Mesenchymal stem cell (in vitro differentiated cells and primary cell): ENCODE measurements at regions not wholly inside any gene's neighbourhood (a gene's known extent, or its start where the extent isn't known, plus 50 kb on each side); places are given as distances from the start of the nearest gene placed in this dataset.

Experiments
- DNase-seq: peaks from one replicate; pipeline ENCODE4 v3.0.0-alpha.2; 2013
- H2AFZ ChIP-seq: one replicate; pipeline ENCODE4 v1.6.1; 2013; ENCODE audit warnings: low read depth, mild to moderate bottlenecking, control low read depth, inconsistent platforms, low read length, moderate library complexity
- H2AK5ac ChIP-seq: 2 replicates; pipeline ENCODE4 v1.6.1; 2013; ENCODE audit warnings: low read length, moderate library complexity, mild to moderate bottlenecking, inconsistent platforms; ENCODE audit not compliant: severe bottlenecking
- H2BK120ac ChIP-seq: one replicate; pipeline ENCODE4 v1.6.1; 2013; ENCODE audit warnings: low read depth, mild to moderate bottlenecking, inconsistent platforms, low read length, moderate library complexity
- H2BK12ac ChIP-seq, 2 experiments: one replicate each; pipeline ENCODE4 v1.6.1; 2013; ENCODE audit warnings: inconsistent platforms in 2 of 2, low read length in 2 of 2, mild to moderate bottlenecking in 2 of 2, moderate library complexity in 2 of 2, control low read depth in 1 of 2
- H2BK15ac ChIP-seq: one replicate; pipeline ENCODE4 v1.6.1; 2013; ENCODE audit warnings: mild to moderate bottlenecking, low read depth, inconsistent platforms; ENCODE audit not compliant: poor library complexity, severe bottlenecking
- H2BK5ac ChIP-seq: 2 replicates; pipeline ENCODE4 v1.6.1; 2013; ENCODE audit warnings: low read depth, mild to moderate bottlenecking, low read length, control low read depth, inconsistent platforms; ENCODE audit not compliant: poor library complexity, severe bottlenecking
- H3K14ac ChIP-seq, 2 experiments: one replicate each; pipeline ENCODE4 v1.6.1; 2013; ENCODE audit warnings: inconsistent platforms in 2 of 2, low read length in 2 of 2, control low read depth in 1 of 2, mild to moderate bottlenecking in 1 of 2, moderate library complexity in 1 of 2
- H3K18ac ChIP-seq, 2 experiments: one replicate each; pipeline ENCODE4 v1.6.1; 2013; ENCODE audit warnings: inconsistent platforms in 2 of 2, low read length in 2 of 2, control low read depth in 1 of 2, low read depth in 1 of 2, mild to moderate bottlenecking in 1 of 2
- H3K23ac ChIP-seq, 2 experiments: one replicate each; pipeline ENCODE4 v1.6.1; 2013; ENCODE audit warnings: inconsistent platforms in 2 of 2, low read length in 2 of 2, mild to moderate bottlenecking in 2 of 2, moderate library complexity in 2 of 2, control low read depth in 1 of 2
- H3K27ac ChIP-seq: 2 replicates; pipeline ENCODE4 v1.5.1; 2013; ENCODE audit warnings: mild to moderate bottlenecking, moderate library complexity, low read length, control low read depth, inconsistent platforms; ENCODE audit not compliant: poor library complexity, severe bottlenecking
- H3K27me3 ChIP-seq, 2 experiments: 2 replicates each; pipeline versions ENCODE4 v1.6.1 to v1.7.0; 2013; ENCODE audit warnings: low read length in 2 of 2, mild to moderate bottlenecking in 2 of 2, moderate library complexity in 2 of 2, control low read depth in 1 of 2, inconsistent platforms in 1 of 2; ENCODE audit not compliant: control insufficient read depth in 1 of 2, insufficient read depth in 1 of 2
- H3K36me3 ChIP-seq, 2 experiments: 2 replicates each; pipeline versions ENCODE4 v1.6.1 to v1.7.0; 2013; ENCODE audit warnings: low read length in 2 of 2, control low read depth in 1 of 2, inconsistent platforms in 1 of 2, low read depth in 1 of 2, mild to moderate bottlenecking in 1 of 2; ENCODE audit not compliant: insufficient read depth in 2 of 2, control insufficient read depth in 1 of 2
- H3K4ac ChIP-seq, 2 experiments: one replicate each; pipeline ENCODE4 v1.6.1; 2013; ENCODE audit warnings: inconsistent platforms in 2 of 2, low read length in 2 of 2, mild to moderate bottlenecking in 2 of 2, moderate library complexity in 2 of 2, control low read depth in 1 of 2, low read depth in 1 of 2
- H3K4me1 ChIP-seq: 2 replicates; pipeline ENCODE4 v1.6.1; 2013; ENCODE audit warnings: low read depth, low read length, control low read depth; ENCODE audit not compliant: control insufficient read depth, insufficient read depth
- H3K4me2 ChIP-seq: 2 replicates; pipeline ENCODE4 v1.6.1; 2013; ENCODE audit warnings: low read length, mild to moderate bottlenecking, inconsistent platforms; ENCODE audit not compliant: poor library complexity, severe bottlenecking
- H3K4me3 ChIP-seq, 2 experiments: 2 replicates each; pipeline versions ENCODE4 v1.5.1 to v1.7.0; 2013; ENCODE audit warnings: low read length in 2 of 2, mild to moderate bottlenecking in 2 of 2, control low read depth in 1 of 2, low read depth in 1 of 2; ENCODE audit not compliant: insufficient read depth in 1 of 2
- H3K79me1 ChIP-seq: replicated peaks from 2 replicates; pipeline ENCODE4 v1.6.1; 2013; ENCODE audit warnings: mild to moderate bottlenecking, control low read depth, low read length, inconsistent platforms; ENCODE audit not compliant: poor library complexity, severe bottlenecking
- H3K9ac ChIP-seq: 2 replicates; pipeline ENCODE4 v1.7.0; 2013; ENCODE audit warnings: mild to moderate bottlenecking, low read length, moderate library complexity
- H3K9me3 ChIP-seq: 2 replicates; pipeline ENCODE4 v1.7.0; 2013; ENCODE audit warnings: mild to moderate bottlenecking, low read length; ENCODE audit not compliant: control insufficient read depth
- H4K8ac ChIP-seq: one replicate; pipeline ENCODE4 v1.6.1; 2013; ENCODE audit warnings: inconsistent platforms, mild to moderate bottlenecking, low read length, moderate library complexity
- H4K91ac ChIP-seq: one replicate; pipeline ENCODE4 v1.6.1; 2013; ENCODE audit warnings: mild to moderate bottlenecking, low read length, inconsistent platforms
- WGBS: methylation state at CpG from one replicate; pipeline ENCODE4 v1.1.7; 2013; ENCODE audit warnings: mixed read lengths; 5-methylcytosine and 5-hydroxymethylcytosine counted together

DNA sequence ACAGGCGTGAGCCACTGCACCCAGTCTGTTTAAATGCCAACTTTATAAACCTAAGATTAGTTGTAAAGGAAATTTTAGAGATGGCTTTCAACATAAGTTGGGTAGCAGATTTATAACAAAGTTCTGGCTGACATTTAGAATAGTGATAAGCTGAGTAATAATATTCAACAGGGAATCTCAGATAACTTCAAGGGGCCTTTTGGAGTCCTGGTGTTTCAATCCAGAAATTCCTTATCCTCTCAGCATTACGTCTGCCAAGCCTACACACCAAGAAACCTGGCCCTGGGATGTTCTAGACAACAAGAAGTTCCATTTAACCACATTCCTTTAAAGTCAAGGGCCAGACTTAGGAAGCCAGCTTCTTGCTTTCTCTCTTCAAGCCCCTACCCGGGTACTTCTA lies 59.5 kb upstream of the DYRK2 start:
- H3K4me3 ChIP-seq: no peak overlapping the region
- H2AK5ac ChIP-seq: no peak overlapping the region
- 87% methylated on average over 2 of the region's 3 CpGs for WGBS
- no peak overlapping the region for H3K18ac ChIP-seq
- H3K27me3 ChIP-seq: no peaks in the 10 kb centered on the region
- no peaks in the 10 kb centered on the region for H3K36me3 ChIP-seq
- no peaks in the 10 kb centered on the region for H3K4me1 ChIP-seq
- H4K91ac ChIP-seq: no peak overlapping the region
- H3K27ac ChIP-seq: no peak overlapping the region
- no peak overlapping the region for H2BK12ac ChIP-seq
- H3K9me3 ChIP-seq: no peaks in the 10 kb centered on the region
- DNase-seq: no peak
- no peak overlapping the region for H3K9ac ChIP-seq
- no peak overlapping the region for H2BK120ac ChIP-seq
- H3K4me2 ChIP-seq: no peak overlapping the region
- no peak overlapping the region for H2BK5ac ChIP-seq
- no peak overlapping the region for H2BK15ac ChIP-seq
- no peak overlapping the region for H3K23ac ChIP-seq
- H4K8ac ChIP-seq: no peak overlapping the region
- no peak overlapping the region for H3K4ac ChIP-seq
- H3K14ac ChIP-seq: no peak overlapping the region
- no peaks in the 10 kb centered on the region for H3K79me1 ChIP-seq
- H2AFZ ChIP-seq: no peak overlapping the region

DNA sequence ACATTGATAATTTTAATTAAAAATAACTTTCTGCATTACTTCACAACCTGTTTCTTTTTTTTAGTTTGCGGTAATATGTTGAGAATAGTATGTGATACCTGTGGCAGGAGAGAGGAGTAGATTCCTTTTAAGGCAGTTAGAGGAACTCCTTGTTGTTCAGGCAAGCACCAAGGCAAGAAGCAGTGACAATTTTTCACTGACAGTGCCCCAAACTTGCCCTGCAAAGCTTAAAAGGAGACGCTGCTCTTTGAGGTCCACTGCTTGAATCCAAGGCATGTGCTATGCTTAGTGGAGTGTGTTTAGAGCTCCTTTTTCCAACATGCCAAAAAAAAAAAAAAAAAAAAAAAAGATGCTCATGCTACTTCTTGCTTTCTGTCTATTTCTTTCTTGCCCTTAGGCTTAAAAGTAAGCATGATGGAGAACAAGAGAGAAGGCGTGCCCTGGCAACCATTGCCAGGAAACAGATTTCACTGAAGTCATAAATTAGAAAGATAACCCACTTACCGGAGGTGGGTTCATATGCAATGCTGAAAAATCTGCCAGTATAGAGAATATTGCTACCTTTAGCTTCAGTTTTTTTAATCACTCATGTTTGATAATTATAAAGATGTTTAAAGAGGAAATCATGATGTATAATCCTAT lies 58.3 kb upstream of the DYRK2 start:
- no peaks in the 10 kb centered on the region for H3K79me1 ChIP-seq
- no peak overlapping the region for H3K27ac ChIP-seq
- H3K4ac ChIP-seq: no peak overlapping the region
- H3K27me3 ChIP-seq: no peaks in the 10 kb centered on the region
- H3K4me1 ChIP-seq: no peaks in the 10 kb centered on the region
- no peak overlapping the region for H3K4me3 ChIP-seq
- H3K36me3 ChIP-seq: no peaks in the 10 kb centered on the region
- 100% methylated on average over 1 of the region's 4 CpGs for WGBS
- H3K9ac ChIP-seq: no peak overlapping the region
- no peak overlapping the region for H3K23ac ChIP-seq
- no peak overlapping the region for H2AFZ ChIP-seq
- no peak overlapping the region for H2BK12ac ChIP-seq
- H2BK15ac ChIP-seq: no peak overlapping the region
- no peak overlapping the region for H3K18ac ChIP-seq
- no peak overlapping the region for H2BK120ac ChIP-seq
- DNase-seq: no peak
- H2AK5ac ChIP-seq: no peak overlapping the region
- H3K9me3 ChIP-seq: no peaks in the 10 kb centered on the region
- no peak overlapping the region for H4K91ac ChIP-seq
- H3K4me2 ChIP-seq: no peak overlapping the region
- no peak overlapping the region for H2BK5ac ChIP-seq
- H4K8ac ChIP-seq: no peak overlapping the region
- no peak overlapping the region for H3K14ac ChIP-seq

DNA sequence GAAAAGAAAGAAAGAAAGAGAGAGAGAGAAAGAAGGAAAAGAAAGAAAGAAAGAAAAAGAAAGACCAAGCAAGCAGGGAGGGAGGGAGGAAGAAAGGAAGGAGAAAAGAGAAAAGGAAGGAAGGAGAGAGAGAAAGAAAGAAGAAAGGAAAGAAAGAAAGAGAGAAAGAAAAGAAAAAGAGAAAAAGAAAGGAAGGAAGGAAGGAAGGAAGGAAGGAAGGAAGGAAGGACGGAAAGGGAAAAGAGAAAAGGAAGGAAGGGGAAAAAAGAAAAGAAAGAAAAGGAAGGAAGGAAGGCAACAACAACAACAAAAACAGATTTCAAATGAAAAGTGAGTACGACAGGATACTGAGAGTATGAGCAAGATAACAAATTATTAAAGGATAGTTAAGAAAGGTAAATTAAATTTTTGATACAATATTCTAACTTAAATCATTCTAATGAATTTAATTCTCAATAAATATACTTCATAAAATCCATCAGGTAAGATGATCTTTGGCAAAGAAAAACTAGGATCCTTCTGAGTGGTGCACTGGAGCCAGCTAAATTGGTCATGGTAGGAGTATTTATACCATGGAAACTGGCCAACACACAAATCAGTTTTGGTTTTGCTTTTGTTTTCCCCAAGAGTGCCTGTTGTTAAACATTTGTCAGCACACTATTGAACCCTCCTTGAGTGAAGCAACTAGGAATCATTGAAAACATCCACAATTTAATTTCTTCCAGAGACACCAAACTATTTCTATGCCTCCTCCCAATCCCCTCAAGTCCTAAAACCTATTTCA lies 56.1 kb upstream of the DYRK2 start:
- Histone ChIP-seq H3K9me3 (no peaks in the 10 kb centered on the region), H3K4me2 (no peak overlapping the region), H3K36me3 (no peaks in the 10 kb centered on the region), H2BK12ac (no peak overlapping the region), H2AFZ (no peak overlapping the region), H3K14ac (no peak overlapping the region), H2BK5ac (no peak overlapping the region), H3K4me1 (no peaks in the 10 kb centered on the region), H3K4ac (no peak overlapping the region), H3K23ac (no peak overlapping the region), H4K91ac (no peak overlapping the region), H3K18ac (no peak overlapping the region), H4K8ac (no peak overlapping the region), H3K27me3 (no peaks in the 10 kb centered on the region), H3K27ac (no peak overlapping the region), H2BK120ac (no peak overlapping the region), H3K79me1 (no peaks in the 10 kb centered on the region), H3K4me3 (peak overlapping the region in 1 of 2 experiments; percentile 5), H2AK5ac (no peak overlapping the region), H2BK15ac (no peak overlapping the region), H3K9ac (no peak overlapping the region)
- DNase-seq: peak; percentile 75
- 95% methylated on average over 1 of the region's 2 CpGs for WGBS

- no peak overlapping the region for H2BK12ac ChIP-seq
- no peaks in the 10 kb centered on the region for H3K9me3 ChIP-seq
- no peak overlapping the region for H2BK15ac ChIP-seq
- no peak overlapping the region for H3K14ac ChIP-seq
- H3K4me1 ChIP-seq: no peaks in the 10 kb centered on the region
- no peak overlapping the region for H3K4me2 ChIP-seq
- H4K91ac ChIP-seq: no peak overlapping the region
- H2BK5ac ChIP-seq: no peak overlapping the region
- no peak overlapping the region for H2AK5ac ChIP-seq
- peak; percentile 25 for DNase-seq
- no peak overlapping the region for H3K18ac ChIP-seq
- peak overlapping the region in 1 of 2 experiments; percentile 5 for H3K4me3 ChIP-seq
- no peak overlapping the region for H3K4ac ChIP-seq
- H3K79me1 ChIP-seq: no peaks in the 10 kb centered on the region
- H3K23ac ChIP-seq: no peak overlapping the region
- no peaks in the 10 kb centered on the region for H3K36me3 ChIP-seq
- no peaks in the 10 kb centered on the region for H3K27me3 ChIP-seq
- no peak overlapping the region for H4K8ac ChIP-seq
- H2BK120ac ChIP-seq: no peak overlapping the region
- H2AFZ ChIP-seq: no peak overlapping the region
- no peak overlapping the region for H3K27ac ChIP-seq
- no peak overlapping the region for H3K9ac ChIP-seq
These were observed 55.5 kb upstream of the DYRK2 start for GRCh38 chr12:67593041-67593440.
